GM23338 (cell line): ENCODE measurements at regions not wholly inside any gene's neighbourhood (a gene's known extent, or its start where the extent isn't known, plus 50 kb on each side); places are given as distances from the start of the nearest gene placed in this dataset.

ENCODE experiments used
- ATAC-seq: fragments of 200-7000 bp; cut with Tn5 transposase; 3 replicates; pipeline ENCODE4 v1.9.1; 2020
- DNase-seq: peaks from one replicate; pipeline ENCODE4 v3.0.0-alpha.2; 2015; ENCODE audit warnings: low spot score
- H2AFZ ChIP-seq: fragments of 200-600 bp; sonication (generic); 2 replicates; pipeline ENCODE4 v1.8.0; 2016; ENCODE audit warnings: antibody characterized with exemption, mild to moderate bottlenecking, moderate library complexity
- H3F3A ChIP-seq: fragments of 200-600 bp; sonication (generic); replicated peaks from 2 replicates; pipeline ENCODE4 v1.8.0; 2017; ENCODE audit warnings: antibody characterized with exemption, mixed run types, low read depth
- H3K27ac ChIP-seq: fragments of 200-600 bp; sonication (generic); 2 replicates; pipeline ENCODE4 v1.6.1; 2016; ENCODE audit warnings: low read depth
- H3K27me3 ChIP-seq: fragments of 200-600 bp; sonication (generic); 2 replicates; pipeline ENCODE4 v1.8.0; 2016; ENCODE audit warnings: mild to moderate bottlenecking, mixed run types, moderate library complexity; ENCODE audit not compliant: insufficient read depth
- H3K36me3 ChIP-seq: fragments of 200-600 bp; sonication (generic); 2 replicates; pipeline ENCODE4 v1.8.0; 2016; ENCODE audit warnings: mild to moderate bottlenecking; ENCODE audit not compliant: insufficient read depth
- H3K4me1 ChIP-seq: fragments of 200-600 bp; sonication (generic); 2 replicates; pipeline ENCODE4 v1.8.0; 2016; ENCODE audit warnings: mild to moderate bottlenecking, moderate library complexity; ENCODE audit not compliant: insufficient read depth
- H3K4me2 ChIP-seq: fragments of 200-600 bp; sonication (generic); 2 replicates; pipeline ENCODE4 v1.7.1; 2017; ENCODE audit warnings: mixed run types
- H3K4me3 ChIP-seq: fragments of 200-600 bp; sonication (generic); 2 replicates; pipeline ENCODE4 v1.6.1; 2016; ENCODE audit warnings: mixed run types
- H3K79me2 ChIP-seq: fragments of 200-600 bp; sonication (generic); replicated peaks from 2 replicates; pipeline ENCODE4 v1.8.0; 2017; ENCODE audit warnings: mild to moderate bottlenecking; ENCODE audit not compliant: insufficient read depth
- H3K9me2 ChIP-seq: fragments of 200-600 bp; sonication (generic); 2 replicates; pipeline ENCODE4 v1.8.0; 2017; ENCODE audit not compliant: insufficient read depth
- H4K20me1 ChIP-seq: fragments of 200-600 bp; sonication (generic); replicated peaks from 2 replicates; pipeline ENCODE4 v1.8.0; 2017; ENCODE audit warnings: mild to moderate bottlenecking; ENCODE audit not compliant: insufficient read depth
- H3K27ac Mint-ChIP-seq: 2 replicates; pipeline ENCODE4 v1.8.0; 2020; ENCODE audit warnings: inconsistent platforms, mild to moderate bottlenecking, moderate library complexity, mixed read lengths
- H3K27me3 Mint-ChIP-seq: 3 replicates; pipeline ENCODE4 v1.8.0; 2022; ENCODE audit warnings: low read depth, mild to moderate bottlenecking, moderate library complexity, mixed read lengths, inconsistent platforms; ENCODE audit not compliant: insufficient read depth, poor library complexity
- H3K36me3 Mint-ChIP-seq: 3 replicates; pipeline ENCODE4 v1.8.0; 2021; ENCODE audit warnings: low read depth, mild to moderate bottlenecking, inconsistent platforms, moderate library complexity, mixed read lengths
- H3K4me1 Mint-ChIP-seq: 3 replicates; pipeline ENCODE4 v1.8.0; 2020; ENCODE audit warnings: mild to moderate bottlenecking, inconsistent platforms, mixed read lengths
- H3K4me3 Mint-ChIP-seq: 3 replicates; pipeline ENCODE4 v1.8.0; 2021; ENCODE audit warnings: moderate library complexity, mild to moderate bottlenecking, inconsistent platforms, mixed read lengths
- H3K9me3 Mint-ChIP-seq: 3 replicates; pipeline ENCODE4 v1.8.0; 2020; ENCODE audit warnings: moderate library complexity, mild to moderate bottlenecking, inconsistent platforms, mixed read lengths
- CREB1 ChIP-seq: fragments of 250-450 bp; sonication (Bioruptor Pico); IDR thresholded peaks from 2 replicates; pipeline ENCODE4 v1.5.0; 2020; ENCODE audit warnings: low read depth, mild to moderate bottlenecking, moderate library complexity
- CTCF ChIP-seq, 2 experiments: fragments of 200-600 bp in 1 of 2; sonication (generic) in 1 of 2; conservative IDR thresholded peaks; 2 replicates each; pipeline versions ENCODE4 v1.5.1 to v1.6.1; 2016 to 2017; ENCODE audit warnings: antibody characterized with exemption in 2 of 2, low read depth in 2 of 2, mild to moderate bottlenecking in 2 of 2, moderate library complexity in 1 of 2
- ETS1 ChIP-seq: IDR thresholded peaks from 2 replicates; pipeline ENCODE4 v1.6.1; 2016; ENCODE audit warnings: antibody characterized with exemption
- EZH2 ChIP-seq: fragments of 200-600 bp; sonication (generic); IDR thresholded peaks from one replicate; pipeline ENCODE4 v1.8.0; 2017; ENCODE audit warnings: antibody characterized with exemption, mild to moderate bottlenecking, low read depth; ENCODE audit not compliant: unreplicated experiment
- EZH2phosphoT487 ChIP-seq: fragments of 200-600 bp; sonication (generic); IDR thresholded peaks from one replicate; pipeline ENCODE4 v1.8.1; 2018; ENCODE audit warnings: antibody characterized with exemption; ENCODE audit not compliant: unreplicated experiment
- JUNB ChIP-seq: IDR thresholded peaks from one replicate; pipeline ENCODE4 v1.6.1; 2016; ENCODE audit warnings: antibody characterized with exemption; ENCODE audit not compliant: unreplicated experiment
- NANOG ChIP-seq: IDR thresholded peaks from 2 replicates; pipeline ENCODE4 v1.6.1; 2016; ENCODE audit warnings: antibody characterized with exemption, borderline replicate concordance
- REST ChIP-seq: IDR thresholded peaks from one replicate; pipeline ENCODE4 v1.6.1; 2018; ENCODE audit warnings: antibody characterized with exemption; ENCODE audit not compliant: unreplicated experiment
- STAT1 ChIP-seq: IDR thresholded peaks from one replicate; pipeline ENCODE4 v1.6.1; 2016; ENCODE audit warnings: antibody characterized with exemption; ENCODE audit not compliant: unreplicated experiment
- ZNF114 ChIP-seq: fragments of 250-450 bp; sonication (Bioruptor Pico); IDR thresholded peaks from 2 replicates; pipeline ENCODE4 v1.5.0; 2020; ENCODE audit warnings: mild to moderate bottlenecking, moderate library complexity
- ZNF331 ChIP-seq: fragments of 250-450 bp; sonication (Bioruptor Pico); IDR thresholded peaks from 2 replicates; pipeline ENCODE4 v1.5.0; 2020; ENCODE audit warnings: low read depth, mild to moderate bottlenecking, moderate library complexity
- ZNF462 ChIP-seq: fragments of 250-450 bp; sonication (Bioruptor Pico); IDR thresholded peaks from 2 replicates; pipeline ENCODE4 v1.5.0; 2020; ENCODE audit warnings: mild to moderate bottlenecking, moderate library complexity

GRCh38 chr1:181250038-181250437 is 161.5 kb downstream of the IER5 start (continued):
- TF ChIP-seq CTCF (conservative IDR thresholded peaks at IDR 0.05; ENCODE audit: low read depth in 2 of 2) (no peak), CREB1 (CRISPR knock-in tag) (no peak), STAT1 (no peak), EZH2phosphoT487 (no peak), ZNF114 (CRISPR knock-in tag) (no peak)

GRCh38 chr1:181251001-181251712 is 162.7 kb downstream of the IER5 start:
- Histone ChIP-seq H3F3A (no peaks in the 10 kb centered on the region), H4K20me1 (no peaks in the 10 kb centered on the region), H2AFZ (no peak overlapping the region), H3K4me1 (no peaks in the 10 kb centered on the region; the same call in 1 of the 2 replicates), H3K27ac (no peak overlapping the region), H3K36me3 (no peaks in the 10 kb centered on the region), H3K9me2 (no peaks in the 10 kb centered on the region), H3K27me3 (no peaks in the 10 kb centered on the region), H3K4me2 (no peak overlapping the region; the same call in 1 of the 2 replicates), H3K4me3 (no peak overlapping the region), H3K79me2 (no peaks in the 10 kb centered on the region)
- DNase-seq: no peak
- ATAC-seq: no peak
- Mint-ChIP-seq H3K27me3 (peaks cover 3% of the 10 kb centered on the region), H3K27ac (no peak overlapping the region), H3K4me3 (no peak overlapping the region), H3K4me1 (peaks cover 23% of the 10 kb centered on the region), H3K9me3 (peaks cover 48% of the 10 kb centered on the region), H3K36me3 (peaks cover 37% of the 10 kb centered on the region)
- TF ChIP-seq EZH2 (no peak), ETS1 (no peak), ZNF114 (CRISPR knock-in tag) (no peak), JUNB (no peak), ZNF331 (no peak), ZNF462 (no peak), STAT1 (no peak), CREB1 (CRISPR knock-in tag) (no peak), REST (no peak), EZH2phosphoT487 (no peak), NANOG (no peak)
